Kidney tubule cell (primary cell): ENCODE measurements at regions not wholly inside any gene's neighbourhood (a gene's known extent, or its start where the extent isn't known, plus 50 kb on each side); places are given as distances from the start of the nearest gene placed in this dataset.

Source experiments
- DNase-seq: peaks from one replicate; pipeline ENCODE4 v3.0.0-alpha.2; 2018; ENCODE audit warnings: low spot score

- DNase-seq: no peak
Measured at GRCh38 chr11:110786226-110786902, 74.1 kb upstream of the ARHGAP20 start.

- DNase-seq: no peak
Measured at GRCh38 chr11:110785398-110785797, 73.2 kb upstream of the ARHGAP20 start.

DNA sequence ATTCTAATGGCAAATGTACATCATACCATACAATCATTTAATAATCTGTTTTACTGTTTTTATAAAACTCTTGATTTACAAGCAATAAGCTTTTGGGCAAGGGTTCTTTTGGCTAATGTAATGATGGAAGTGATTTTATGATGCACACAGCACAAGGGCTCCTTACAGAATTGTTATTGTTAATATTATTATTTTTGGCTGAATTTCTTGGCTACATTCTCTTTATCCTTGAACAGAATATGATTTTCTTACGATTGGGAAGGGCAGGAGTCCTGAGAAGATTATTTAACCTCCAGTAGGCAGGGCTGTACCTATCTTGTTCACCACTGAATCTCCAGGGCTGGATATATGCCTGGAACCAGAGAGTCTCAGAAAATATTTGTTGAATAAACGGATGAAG, 70.4 kb upstream of the ARHGAP20 start:
- DNase-seq: no peak

GRCh38 chr11:110779108-110779507, 66.9 kb upstream of the ARHGAP20 start:
- no peak for DNase-seq

DNA sequence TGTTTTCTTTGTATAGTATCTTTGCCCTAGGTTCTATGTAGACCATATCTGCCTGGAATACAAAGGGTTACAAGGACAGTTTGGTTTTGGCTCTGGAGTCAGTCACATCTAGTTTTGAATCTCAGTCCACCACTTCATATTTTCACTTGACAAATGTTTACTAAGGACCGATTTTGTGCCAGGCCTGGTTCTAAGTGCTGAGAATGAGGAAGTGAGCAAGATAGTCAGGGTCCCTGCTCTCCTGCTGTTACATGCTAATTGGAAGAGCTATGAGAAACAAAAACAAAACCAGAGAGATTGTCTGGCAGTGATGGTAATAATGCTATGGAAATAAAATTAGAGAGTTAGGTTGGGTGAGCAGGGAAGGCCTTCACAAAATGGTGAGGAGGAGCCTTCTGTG, 66.1 kb upstream of the ARHGAP20 start:
- peak; percentile 7 for DNase-seq

GRCh38 chr11:110777775-110778174, 65.5 kb upstream of the ARHGAP20 start:
- DNase-seq: peak; percentile 33

DNA sequence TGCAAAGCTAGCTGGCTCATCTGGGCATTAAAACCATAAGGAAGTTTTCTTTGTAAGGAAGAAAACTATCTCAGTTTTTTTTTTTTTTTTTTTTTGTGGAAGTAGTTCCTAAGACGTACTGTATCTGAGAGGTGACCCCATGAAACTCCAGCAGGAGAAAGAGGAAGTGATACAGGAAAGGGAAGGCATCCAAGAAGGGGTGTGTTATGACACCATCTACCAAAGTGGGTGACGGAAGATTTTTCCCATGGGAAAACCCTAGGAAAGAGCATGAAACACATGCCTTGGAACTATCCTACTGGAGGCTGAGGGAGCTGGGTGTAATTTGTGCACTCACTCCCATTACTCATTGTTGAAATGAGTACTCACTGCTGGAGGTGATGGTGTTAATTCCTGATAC, 63.8 kb upstream of the ARHGAP20 start:
- DNase-seq: no peak

DNA sequence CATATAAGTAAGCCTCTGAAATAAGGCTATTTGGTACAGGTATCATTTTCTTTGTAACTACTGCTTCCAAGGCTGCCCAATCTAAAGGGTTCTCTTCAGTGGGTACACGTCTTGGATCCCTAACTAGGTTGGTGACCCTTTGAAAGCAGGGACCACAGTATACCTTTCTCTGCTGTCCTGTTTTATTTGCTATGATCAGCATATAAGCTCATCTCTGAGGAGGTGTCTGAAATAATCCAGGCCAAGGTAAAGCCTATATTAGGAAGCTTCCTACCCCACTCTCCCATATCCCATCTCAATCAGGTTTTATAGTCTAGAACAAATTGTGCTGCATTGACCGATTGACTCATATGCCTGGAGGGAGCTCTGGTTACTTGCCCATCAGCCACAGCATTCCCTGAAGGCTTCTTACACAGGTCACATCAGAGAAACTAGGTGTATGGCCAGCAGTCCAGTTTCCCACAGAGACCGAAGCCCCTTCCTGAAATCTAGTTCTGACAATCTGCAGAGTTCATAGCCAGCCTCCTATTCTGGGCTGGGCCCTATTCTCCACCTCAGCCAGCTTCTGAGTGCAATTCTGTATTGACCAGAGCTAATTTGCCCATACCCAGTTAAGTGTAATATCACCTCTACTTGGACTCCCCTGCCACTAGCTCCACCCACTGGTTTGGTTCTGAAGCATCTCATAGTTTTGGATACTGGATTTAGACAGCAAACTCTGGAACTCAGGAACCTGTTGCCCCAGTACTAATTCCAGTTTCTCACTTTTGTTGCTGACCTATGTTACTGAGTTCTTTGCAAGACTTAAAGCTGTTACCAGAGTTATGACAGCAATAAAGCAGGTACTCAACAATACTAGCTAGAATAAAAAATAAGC, 62.1 kb upstream of the ARHGAP20 start:
- DNase-seq: no peak

DNA sequence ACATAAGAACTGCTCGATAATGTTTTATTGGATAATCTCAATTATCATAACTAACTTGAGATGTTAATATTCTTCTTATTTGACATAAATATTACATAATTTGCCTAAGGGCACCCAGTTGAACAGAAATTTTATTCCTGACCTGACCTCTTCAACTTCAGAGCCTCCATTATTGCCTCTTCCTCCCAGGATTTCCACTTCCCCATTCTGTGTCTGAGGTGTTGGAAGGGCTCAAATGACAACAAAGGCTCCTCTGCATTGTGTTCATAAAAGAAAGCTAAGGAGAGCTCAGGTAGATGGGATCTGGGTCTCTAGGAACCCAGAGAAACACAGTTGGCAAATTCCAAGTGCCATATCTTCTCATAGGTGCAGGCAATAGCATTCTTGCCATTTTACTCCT, 61.2 kb upstream of the ARHGAP20 start:
- DNase-seq: no peak

DNA sequence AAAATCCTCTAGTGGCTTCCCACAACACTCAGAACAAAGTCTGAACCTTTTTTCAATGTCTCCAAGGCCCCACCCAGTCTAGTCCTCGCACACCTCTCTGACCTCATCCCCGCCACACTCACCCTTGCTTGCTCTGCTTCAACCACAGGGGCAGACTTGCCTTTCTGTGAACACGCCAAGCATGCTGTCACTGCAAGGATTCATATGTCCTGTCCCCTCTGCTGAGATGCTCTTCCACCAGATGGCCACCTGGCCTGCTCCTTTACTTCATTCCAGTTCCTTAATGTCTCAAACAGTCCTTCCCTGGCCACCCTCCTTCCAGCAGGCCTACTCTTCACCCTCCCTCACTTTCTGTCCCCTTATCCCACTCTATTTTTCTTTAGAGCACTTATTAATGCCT, 60.6 kb upstream of the ARHGAP20 start:
- no peak for DNase-seq

GRCh38 chr11:110766316-110766715, 54.1 kb upstream of the ARHGAP20 start:
- no peak for DNase-seq

GRCh38 chr11:110764485-110764884, 52.2 kb upstream of the ARHGAP20 start:
- DNase-seq: no peak

GRCh38 chr11:110763249-110764011, 51.2 kb upstream of the ARHGAP20 start:
- no peak for DNase-seq

GRCh38 chr11:110762590-110762989, 50.4 kb upstream of the ARHGAP20 start:
- DNase-seq: no peak
